Activated T-helper 1 cell treated with anti-CD3 and anti-CD28 coated beads, Interleukin-12 subunit alpha, Interleukin-12 subunit beta, Interleukin-2, Interleukin-4 antibody, amounts not matched to agents 30 ng/mL and 10 ng/mL and 1 ng/mL, durations not matched to agents 14 hours and 24 hours and 36 hours (primary cell): ENCODE measurements at regions not wholly inside any gene's neighbourhood (a gene's known extent, or its start where the extent isn't known, plus 50 kb on each side); places are given as distances from the start of the nearest gene placed in this dataset.
"Not testable (repeated sequence)": the region's sequence is repeated elsewhere in the genome, so short reads cannot be mapped to it uniquely, and the experiment has no call there.

ENCODE experiments used
- DNase-seq: peaks from one replicate; pipeline ENCODE4 v3.0.0; 2021; ENCODE audit warnings: low spot score
- H3K27ac Mint-ChIP-seq: one replicate; pipeline ENCODE4 v1.8.0; 2021; ENCODE audit warnings: mild to moderate bottlenecking, mixed read lengths
- H3K27me3 Mint-ChIP-seq: one replicate; pipeline ENCODE4 v1.8.0; 2022; ENCODE audit warnings: mild to moderate bottlenecking, moderate library complexity, mixed read lengths; ENCODE audit not compliant: insufficient read depth
- H3K36me3 Mint-ChIP-seq: one replicate; pipeline ENCODE4 v1.8.0; 2021; ENCODE audit warnings: low read depth, mixed read lengths
- H3K4me1 Mint-ChIP-seq: one replicate; pipeline ENCODE4 v1.8.0; 2021; ENCODE audit warnings: low read depth, mixed read lengths
- H3K4me3 Mint-ChIP-seq: one replicate; pipeline ENCODE4 v1.8.0; 2021; ENCODE audit warnings: mild to moderate bottlenecking, moderate library complexity, mixed read lengths
- H3K9me3 Mint-ChIP-seq: one replicate; pipeline ENCODE4 v1.8.0; 2021; ENCODE audit warnings: mixed read lengths
- intact Hi-C: fragments of 100-400 bp; cut with micrococcal nuclease; formaldehyde crosslinking; loops from one replicate; pipeline ENCODE4 v1.15.1; 2024

- Mint-ChIP-seq H3K36me3 (no peaks in the 10 kb centered on the region), H3K4me3 (no peak overlapping the region), H3K27me3 (peaks cover 14% of the 10 kb centered on the region), H3K27ac (no peak overlapping the region), H3K9me3 (no peaks in the 10 kb centered on the region), H3K4me1 (no peaks in the 10 kb centered on the region)
- intact Hi-C loops, result no loop called here
- DNase-seq, result no peak
Observed at GRCh38 chr5:82446809-82447208, 168.7 kb upstream of the RPS23 start.

DNA sequence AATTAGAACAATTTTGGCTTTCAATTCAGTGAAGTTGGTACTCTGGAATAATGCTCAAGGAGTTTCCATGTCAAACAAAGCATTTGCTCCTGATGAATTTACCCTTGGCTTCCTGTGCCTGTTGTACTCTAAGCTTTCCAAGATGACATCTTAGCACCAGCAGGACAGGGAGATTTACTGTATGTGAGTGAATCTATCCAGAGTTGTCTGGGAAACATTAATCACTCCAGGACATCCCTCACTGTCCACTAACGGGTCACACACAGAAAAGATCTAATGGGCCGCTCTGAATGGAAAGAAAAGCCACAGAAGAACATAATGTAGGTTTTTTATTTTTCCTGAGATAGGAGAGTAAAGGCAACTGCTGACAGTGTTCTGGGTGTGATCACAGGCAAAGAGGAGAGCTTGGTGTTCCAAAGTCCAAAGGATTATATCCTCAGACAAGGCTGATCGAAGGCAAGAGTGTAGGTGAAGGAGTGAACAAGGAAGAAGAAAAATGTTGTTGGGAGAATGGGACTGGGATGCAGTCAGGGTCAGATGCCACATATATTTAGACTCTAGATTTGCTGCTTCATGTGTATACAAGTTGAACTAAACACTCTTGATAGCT lies 167.7 kb upstream of the RPS23 start:
- intact Hi-C loops, result no loop called here
- Mint-ChIP-seq H3K27me3 (peaks cover 14% of the 10 kb centered on the region), H3K27ac (no peak overlapping the region), H3K36me3 (peaks cover 3% of the 10 kb centered on the region), H3K4me3 (no peak overlapping the region), H3K9me3 (peaks cover 1% of the 10 kb centered on the region), H3K4me1 (no peaks in the 10 kb centered on the region)
- DNase-seq, result no peak

DNA sequence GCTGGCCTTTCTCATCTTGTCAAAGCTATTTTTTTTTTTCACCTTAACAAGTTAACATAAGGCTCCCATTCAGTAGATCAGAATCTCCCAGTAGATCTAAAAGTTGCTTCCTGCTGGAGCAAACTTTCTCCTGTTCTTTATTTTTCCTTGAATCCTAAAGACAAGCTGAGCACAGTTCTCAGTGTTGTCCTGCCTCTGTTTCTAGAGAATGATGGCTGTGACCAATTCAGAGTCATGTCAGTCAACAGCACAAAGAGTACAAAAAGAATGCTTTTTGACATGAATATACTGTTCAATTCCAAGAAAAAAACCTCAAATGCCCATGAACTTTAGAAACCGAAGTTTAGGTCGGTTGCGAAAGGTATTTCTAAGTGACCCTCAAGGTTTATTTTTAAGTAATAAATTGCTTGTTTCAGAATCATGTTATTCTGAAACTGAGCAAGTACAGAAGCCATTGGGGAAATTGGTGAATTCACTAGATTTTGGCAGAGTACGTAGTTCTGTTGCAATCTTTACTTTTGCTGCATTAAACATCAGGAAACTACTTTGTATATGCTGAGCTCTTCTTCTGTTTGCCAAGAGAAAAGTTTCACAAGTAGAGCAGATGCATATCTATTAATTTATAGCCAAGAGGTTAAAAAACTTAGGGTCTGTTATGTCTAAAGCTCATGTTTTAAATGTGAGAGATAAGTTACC lies 161.7 kb upstream of the RPS23 start:
- Mint-ChIP-seq H3K9me3 (peaks cover 8% of the 10 kb centered on the region), H3K36me3 (peaks cover 5% of the 10 kb centered on the region), H3K4me3 (no peak overlapping the region), H3K27me3 (peaks cover 10% of the 10 kb centered on the region), H3K4me1 (no peaks in the 10 kb centered on the region), H3K27ac (no peak overlapping the region)
- intact Hi-C loops, result no loop called here
- DNase-seq, result no peak

DNA sequence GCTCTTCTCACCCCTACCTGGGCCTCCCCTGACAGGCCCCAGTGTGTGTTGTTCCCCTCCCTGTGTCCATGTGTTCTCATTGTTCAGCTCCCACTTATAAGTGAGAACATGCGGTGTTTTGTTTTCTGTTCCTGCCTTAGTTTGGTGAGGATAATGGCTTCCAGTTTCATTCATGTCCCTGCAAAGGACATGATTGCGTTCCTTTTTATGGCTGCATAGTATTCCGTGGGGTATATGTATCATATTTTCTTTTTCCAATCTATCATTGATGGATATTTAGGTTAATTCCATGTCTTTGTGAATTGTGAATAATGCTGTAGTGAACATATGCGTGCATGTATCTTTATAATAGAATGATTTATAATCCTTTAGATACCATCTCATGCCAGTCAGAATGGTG lies 159.4 kb upstream of the RPS23 start:
- H3K4me3 Mint-ChIP-seq, DNase-seq, H3K36me3 Mint-ChIP-seq, H3K27me3 Mint-ChIP-seq, H3K27ac Mint-ChIP-seq, H3K4me1 Mint-ChIP-seq, H3K9me3 Mint-ChIP-seq, intact Hi-C loops: not testable (repeated sequence)

DNA sequence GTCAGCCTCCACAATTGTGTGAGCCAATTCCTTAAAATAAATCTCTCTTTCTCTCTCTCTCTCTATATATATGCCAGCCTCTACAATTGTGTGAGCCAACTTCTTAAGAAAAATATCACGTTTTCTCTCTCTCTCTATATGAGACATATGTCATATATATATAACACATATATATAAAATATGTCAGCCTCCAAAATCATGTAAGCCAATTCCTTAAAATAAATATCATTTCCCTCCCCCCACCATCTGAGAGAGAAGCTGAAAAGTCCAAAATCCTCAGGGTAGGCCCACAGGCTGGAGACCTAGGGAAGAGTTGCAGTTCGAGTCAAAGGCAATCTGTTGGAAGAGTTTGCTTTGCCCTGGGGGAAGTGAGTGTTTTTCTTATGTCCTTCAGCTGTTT lies 158.1 kb upstream of the RPS23 start:
- Mint-ChIP-seq H3K9me3 (peaks cover 8% of the 10 kb centered on the region), H3K36me3 (peaks cover 3% of the 10 kb centered on the region), H3K27me3 (peaks cover 3% of the 10 kb centered on the region), H3K4me1 (no peaks in the 10 kb centered on the region), H3K27ac (no peak overlapping the region), H3K4me3 (no peak overlapping the region)
- no peak for DNase-seq
- intact Hi-C loops, result no loop called here

- intact Hi-C loops, H3K27ac Mint-ChIP-seq, H3K9me3 Mint-ChIP-seq, H3K4me1 Mint-ChIP-seq, DNase-seq, H3K36me3 Mint-ChIP-seq, H3K27me3 Mint-ChIP-seq: not testable (repeated sequence)
- peak overlapping the region; percentile 45 for H3K4me3 Mint-ChIP-seq
Observed at GRCh38 chr5:82434696-82435660, 156.8 kb upstream of the RPS23 start.

GRCh38 chr5:82426464-82427154 lies 148.5 kb upstream of the RPS23 start:
- H3K9me3 Mint-ChIP-seq, result peaks cover 8% of the 10 kb centered on the region
- H3K27me3 Mint-ChIP-seq, result no peaks in the 10 kb centered on the region
- no peak for DNase-seq
- no peak overlapping the region for H3K4me3 Mint-ChIP-seq
- intact Hi-C loops, result no loop called here
- H3K4me1 Mint-ChIP-seq, result peaks cover 6% of the 10 kb centered on the region
- peaks cover 3% of the 10 kb centered on the region for H3K36me3 Mint-ChIP-seq
- no peak overlapping the region for H3K27ac Mint-ChIP-seq

DNA sequence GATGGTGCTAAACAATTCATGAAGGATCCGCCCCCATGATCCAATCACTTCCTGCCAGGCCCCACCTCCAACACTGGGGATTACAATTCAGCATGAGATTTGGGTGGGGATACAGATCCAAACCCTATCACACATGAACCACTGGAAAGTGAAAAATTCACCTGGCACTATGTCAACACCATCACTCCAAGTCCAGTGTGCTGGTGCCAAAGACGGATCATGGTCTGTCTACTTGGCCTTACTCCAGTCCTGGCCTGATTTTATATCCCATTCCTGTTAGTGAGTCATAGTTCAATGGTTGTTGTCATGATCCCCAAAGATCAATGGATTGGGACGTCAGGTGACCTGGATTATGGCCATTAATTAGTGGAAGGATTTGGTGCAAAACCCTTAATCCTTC lies 147.4 kb upstream of the RPS23 start:
- Mint-ChIP-seq H3K36me3 (peaks cover 3% of the 10 kb centered on the region), H3K27ac (no peak overlapping the region), H3K4me1 (peaks cover 6% of the 10 kb centered on the region), H3K27me3 (no peaks in the 10 kb centered on the region), H3K9me3 (peaks cover 8% of the 10 kb centered on the region), H3K4me3 (no peak overlapping the region)
- no peak for DNase-seq
- intact Hi-C loops, result no loop called here

DNA sequence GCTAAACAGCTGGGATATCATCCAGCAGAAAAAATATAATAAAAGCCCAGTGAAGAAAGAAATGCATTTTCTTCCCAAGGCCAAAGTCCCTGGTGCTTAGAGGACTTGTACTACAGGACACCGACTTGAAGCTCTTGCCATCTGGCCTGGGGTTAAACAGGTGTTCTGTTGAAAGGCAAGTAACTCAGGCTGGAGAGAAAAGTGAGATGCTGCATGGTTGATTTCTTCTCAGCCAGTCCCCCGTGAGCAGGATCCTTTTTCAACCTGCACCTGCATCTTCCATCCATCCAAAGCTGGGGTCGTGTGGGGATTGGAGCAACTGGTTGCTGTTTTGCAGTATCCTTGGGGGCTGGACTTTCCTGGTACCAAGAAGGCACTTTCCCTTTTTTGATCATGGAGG lies 146.1 kb upstream of the RPS23 start:
- no peak for DNase-seq
- H3K4me1 Mint-ChIP-seq, result peaks cover 12% of the 10 kb centered on the region
- H3K4me3 Mint-ChIP-seq, result no peak overlapping the region
- peaks cover 3% of the 10 kb centered on the region for H3K36me3 Mint-ChIP-seq
- no peaks in the 10 kb centered on the region for H3K27me3 Mint-ChIP-seq
- no peak overlapping the region for H3K27ac Mint-ChIP-seq
- H3K9me3 Mint-ChIP-seq, result peaks cover 8% of the 10 kb centered on the region
- intact Hi-C loops, result no loop called here

DNA sequence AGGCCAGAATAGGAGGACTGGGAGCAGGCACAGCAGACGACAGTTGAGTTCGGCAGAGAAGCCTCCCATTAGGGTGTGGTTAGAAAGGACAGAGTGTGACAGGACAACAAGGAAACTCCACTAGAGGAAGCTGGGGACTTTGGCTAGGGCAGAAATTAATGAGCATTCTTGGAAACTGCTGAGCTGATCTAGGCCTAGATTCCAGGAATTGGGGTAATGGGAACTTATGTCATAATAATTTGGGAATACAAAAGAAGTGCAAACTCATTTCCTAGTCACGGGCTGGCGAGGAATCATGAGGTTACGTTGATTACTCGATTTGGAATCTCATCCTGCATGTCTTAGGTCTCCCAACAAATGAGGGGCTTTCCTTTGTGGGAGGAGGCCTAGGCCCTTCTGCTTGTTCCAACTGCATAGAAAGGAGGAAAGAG lies 144.6 kb upstream of the RPS23 start:
- no peaks in the 10 kb centered on the region for H3K27me3 Mint-ChIP-seq
- intact Hi-C loops, result no loop called here
- H3K4me3 Mint-ChIP-seq, result no peak overlapping the region
- H3K4me1 Mint-ChIP-seq, result peaks cover 12% of the 10 kb centered on the region
- H3K9me3 Mint-ChIP-seq, result peaks cover 8% of the 10 kb centered on the region
- no peak overlapping the region for H3K27ac Mint-ChIP-seq
- peaks cover 2% of the 10 kb centered on the region for H3K36me3 Mint-ChIP-seq
- DNase-seq, result no peak

DNA sequence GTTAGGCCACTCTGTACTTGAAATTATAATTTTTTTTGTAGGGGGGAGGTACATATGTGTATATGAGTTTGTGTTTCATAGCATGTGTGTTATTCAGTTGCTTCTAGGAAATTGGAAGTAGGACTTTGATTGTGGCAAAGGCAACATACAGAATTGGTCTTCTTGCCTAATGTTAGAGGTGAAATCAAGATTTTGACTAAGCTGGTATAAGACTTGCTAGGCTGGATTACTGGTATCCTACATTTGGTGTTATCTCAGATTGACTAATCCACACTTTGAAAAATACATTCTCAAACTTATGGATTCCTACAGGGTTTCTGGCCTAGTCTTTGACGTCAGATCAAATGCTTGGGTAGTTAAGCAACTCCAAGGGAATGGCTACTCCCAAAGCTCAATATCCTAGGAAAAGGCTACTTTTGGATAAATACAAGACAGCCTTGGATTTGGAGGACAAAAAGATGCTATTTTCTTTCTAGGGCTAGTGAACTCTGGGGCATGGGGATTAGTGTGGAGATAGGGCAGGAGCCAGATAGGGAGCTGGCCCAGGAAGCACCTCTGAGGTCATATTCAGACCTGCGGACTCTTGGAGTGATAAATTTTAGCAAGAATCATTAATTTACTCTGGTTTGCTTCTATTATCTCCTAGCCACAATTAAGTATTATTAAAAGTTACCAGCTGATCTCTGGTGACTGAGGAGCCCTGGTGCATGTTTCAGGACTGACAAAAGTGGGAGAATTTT lies 144.0 kb upstream of the RPS23 start:
- peaks cover 2% of the 10 kb centered on the region for H3K36me3 Mint-ChIP-seq
- peaks cover 8% of the 10 kb centered on the region for H3K9me3 Mint-ChIP-seq
- H3K4me3 Mint-ChIP-seq, result no peak overlapping the region
- intact Hi-C loops, result no loop called here
- no peak overlapping the region for H3K27ac Mint-ChIP-seq
- H3K4me1 Mint-ChIP-seq, result peaks cover 12% of the 10 kb centered on the region
- no peaks in the 10 kb centered on the region for H3K27me3 Mint-ChIP-seq
- no peak for DNase-seq

GRCh38 chr5:82421119-82421518 lies 143.0 kb upstream of the RPS23 start:
- Mint-ChIP-seq H3K27me3 (no peaks in the 10 kb centered on the region), H3K4me3 (no peak overlapping the region), H3K36me3 (peaks cover 2% of the 10 kb centered on the region), H3K9me3 (peaks cover 8% of the 10 kb centered on the region), H3K4me1 (peaks cover 6% of the 10 kb centered on the region), H3K27ac (no peak overlapping the region)
- intact Hi-C loops, result no loop called here
- no peak for DNase-seq
